HuH-7.5 (cell line): ENCODE measurements at regions not wholly inside any gene's neighbourhood (a gene's known extent, or its start where the extent isn't known, plus 50 kb on each side); places are given as distances from the start of the nearest gene placed in this dataset.
"Not testable (repeated sequence)": the region's sequence is repeated elsewhere in the genome, so short reads cannot be mapped to it uniquely, and the experiment has no call there.

Experiments used
- DNase-seq: peaks from one replicate; pipeline ENCODE4 v3.0.0; 2011; ENCODE audit warnings: low spot score

DNA sequence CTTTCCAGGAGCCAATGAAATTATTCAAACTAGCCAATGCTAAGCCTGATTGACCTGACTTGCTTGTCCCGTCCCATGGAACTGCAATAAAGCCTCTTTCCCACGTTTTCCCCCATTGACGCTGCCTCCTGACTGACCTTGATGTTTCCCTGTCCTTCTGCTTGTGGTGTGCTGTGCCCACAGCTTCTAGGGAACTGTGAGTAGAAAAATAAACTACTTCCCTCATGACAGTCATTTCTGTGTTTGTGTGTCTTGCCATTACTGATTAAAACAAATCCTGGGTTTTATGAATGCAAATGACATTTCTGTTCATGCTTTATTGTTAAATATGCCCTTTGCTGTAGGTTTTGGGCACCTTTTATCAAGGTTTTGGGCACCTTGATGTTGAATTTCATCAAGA is 91.3 kb upstream of the ABI1 start:
- no peak for DNase-seq

DNA sequence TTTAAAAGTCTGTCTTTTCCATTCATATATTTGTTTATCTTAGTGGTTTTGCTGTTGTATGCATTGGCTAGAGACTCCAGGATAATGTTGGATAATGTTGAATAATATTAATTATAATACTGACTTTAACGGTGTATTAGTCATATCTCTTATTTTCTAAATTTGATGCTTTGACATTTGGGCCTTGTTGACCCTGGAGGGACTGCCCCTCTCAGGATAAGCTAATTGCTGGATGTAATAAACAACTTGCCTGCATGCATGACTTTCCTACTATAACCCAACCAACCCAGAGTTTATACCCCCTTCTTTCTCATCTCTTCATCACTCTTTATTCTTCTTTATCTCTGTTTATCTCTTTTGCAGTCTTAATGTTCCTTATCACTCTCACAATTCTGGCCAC is 90.9 kb upstream of the ABI1 start:
- no peak for DNase-seq

DNA sequence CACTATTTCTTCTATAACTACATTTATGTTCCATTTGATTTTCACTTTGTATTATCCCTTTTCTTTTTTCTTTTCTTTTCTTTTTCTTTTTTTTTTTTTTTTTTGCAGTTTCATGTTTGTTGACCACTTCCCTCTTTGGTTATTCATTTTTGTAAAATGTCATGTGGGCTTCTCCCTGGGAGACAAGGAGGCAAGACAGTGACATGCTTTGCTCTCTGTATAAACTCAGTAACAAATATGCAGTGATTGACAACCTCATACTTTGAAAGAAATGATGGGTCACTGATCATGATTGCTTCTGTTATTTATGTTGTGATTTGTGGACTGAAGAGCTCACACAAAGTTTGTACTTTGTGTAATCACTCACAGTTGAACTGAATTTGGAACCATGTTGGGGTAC is 90.2 kb upstream of the ABI1 start:
- no peak for DNase-seq

DNA sequence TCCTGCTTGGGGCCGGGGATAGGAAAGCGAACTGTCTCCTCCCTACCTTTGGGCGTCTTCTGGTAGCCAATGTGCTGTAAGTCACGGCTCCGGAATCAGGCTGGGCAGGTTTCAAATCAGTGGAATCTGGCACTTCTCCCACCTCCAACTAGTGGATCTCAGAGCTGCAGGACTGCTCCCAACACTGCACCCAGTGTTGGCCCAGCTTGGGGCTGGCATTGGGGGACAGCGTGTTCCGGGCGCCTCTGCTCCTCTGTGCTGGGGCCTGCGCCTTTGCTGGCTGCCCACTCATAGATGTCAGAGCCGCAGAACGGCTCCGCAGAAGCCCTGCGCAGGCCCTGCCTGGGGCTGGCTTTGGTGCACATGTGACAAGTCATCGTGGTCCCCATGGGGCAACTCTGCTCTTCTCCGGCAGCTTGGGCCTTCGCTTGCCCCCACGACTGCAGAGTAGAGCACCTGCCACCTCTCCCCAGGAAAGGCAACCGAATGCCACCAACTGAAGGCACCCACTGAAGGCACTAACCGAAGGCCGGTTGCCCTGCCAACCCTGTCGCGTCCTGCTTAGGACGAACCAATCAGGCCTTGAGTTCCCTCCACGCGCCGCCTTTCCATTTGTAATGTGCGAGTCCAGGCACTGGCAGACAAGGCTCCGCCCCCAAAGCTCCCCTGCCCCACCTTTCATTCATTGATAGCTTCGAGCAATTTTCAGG is 85.5 kb upstream of the ABI1 start:
- DNase-seq = no peak

DNA sequence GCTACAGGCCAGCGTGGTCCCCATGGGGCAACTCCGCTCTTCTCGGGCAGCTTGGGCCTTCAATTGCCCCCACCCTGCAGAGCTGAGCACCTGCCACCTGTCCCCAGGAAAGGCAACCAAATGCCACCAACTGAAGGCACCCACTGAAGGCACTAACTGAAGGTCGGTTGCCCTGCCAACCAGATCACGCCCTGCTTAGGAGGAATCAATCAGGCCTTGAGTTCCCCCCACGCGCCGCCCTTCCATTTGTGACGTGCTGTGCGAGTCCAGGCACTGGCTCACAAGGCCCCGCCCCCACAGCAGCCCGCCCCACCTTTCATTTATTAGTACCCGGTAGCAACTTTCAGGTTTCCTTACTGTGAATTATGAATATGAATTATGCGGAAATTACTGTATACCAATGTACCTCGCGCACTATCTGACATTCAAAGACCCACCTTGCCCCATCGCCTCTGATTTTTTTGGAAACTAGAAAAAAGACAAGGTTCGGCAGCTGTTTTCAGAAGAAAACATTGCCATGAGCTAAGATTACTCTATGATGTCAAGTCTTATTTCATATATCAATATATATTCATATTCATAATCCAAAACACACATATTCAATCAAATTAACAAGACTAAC is 83.6 kb upstream of the ABI1 start:
- no peak for DNase-seq

DNA sequence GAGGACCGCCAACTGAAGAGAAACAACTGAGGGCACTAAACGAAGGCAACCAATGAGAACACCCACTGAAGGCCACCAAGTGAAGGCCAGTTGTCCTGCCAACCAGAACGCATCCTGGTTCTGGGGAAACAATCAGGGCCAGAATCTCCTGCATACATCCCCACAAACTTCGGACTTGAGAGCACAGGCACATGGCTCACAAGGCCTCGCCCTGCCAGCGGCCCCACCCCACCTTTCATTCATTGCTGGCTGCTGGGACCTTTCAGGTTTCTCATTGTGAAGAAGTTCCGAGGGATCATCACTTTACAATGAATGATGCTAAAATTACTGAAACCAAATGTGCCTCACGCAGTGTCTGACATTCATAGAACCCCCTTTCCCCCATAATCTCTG is 79.2 kb upstream of the ABI1 start:
- no peak for DNase-seq

DNA sequence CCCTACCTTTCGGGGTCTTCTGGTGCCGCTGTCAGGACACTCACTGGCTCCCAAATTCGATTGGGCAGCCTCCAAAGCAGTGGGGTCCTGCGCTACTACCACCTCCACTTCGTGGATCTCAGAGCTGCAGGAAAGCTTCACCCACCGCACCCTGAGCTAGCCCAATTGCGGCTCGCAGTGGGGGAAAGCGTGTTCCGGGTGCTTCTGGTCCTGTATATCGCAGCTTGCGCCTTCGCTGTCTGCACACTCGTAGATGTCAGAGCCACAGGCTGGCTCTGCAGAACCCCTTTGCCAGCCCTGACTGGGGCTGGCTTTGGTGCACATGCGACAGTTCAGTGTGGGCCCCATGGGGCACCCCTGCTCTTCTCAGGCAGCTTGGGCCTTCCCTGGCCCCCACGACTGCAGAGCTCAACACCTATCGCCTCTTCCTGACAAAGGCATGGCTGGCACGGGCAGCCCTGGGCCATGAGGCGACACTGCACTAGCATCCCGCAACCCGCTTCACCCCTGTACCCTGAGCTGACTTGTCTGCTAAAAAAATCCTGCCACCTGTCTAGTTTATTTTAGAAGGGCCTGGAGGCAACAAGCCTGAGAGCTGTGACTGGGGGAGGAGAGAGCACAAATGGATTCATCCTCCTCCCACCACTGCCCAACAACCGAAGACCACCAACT is 78.7 kb upstream of the ABI1 start:
- DNase-seq = no peak

DNA sequence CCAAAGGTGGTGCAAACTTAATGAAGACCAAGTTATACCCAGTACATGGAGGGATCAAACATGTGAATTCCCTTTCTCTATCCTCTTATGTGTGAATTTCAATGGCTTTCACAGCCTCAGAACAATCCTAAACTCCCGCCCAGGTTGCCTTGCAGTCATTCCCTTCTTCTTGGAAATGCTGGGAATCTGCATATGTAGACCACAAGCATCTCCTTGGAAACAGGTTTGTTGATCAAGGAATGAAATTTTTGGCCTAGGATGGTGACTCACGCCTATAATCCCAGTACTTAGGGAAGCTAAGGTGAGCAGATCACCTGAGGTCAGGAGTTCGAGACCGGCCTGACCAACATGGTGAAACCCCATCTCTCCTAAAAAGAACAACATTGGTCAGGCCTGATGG is 77.8 kb upstream of the ABI1 start:
- DNase-seq = no peak

DNA sequence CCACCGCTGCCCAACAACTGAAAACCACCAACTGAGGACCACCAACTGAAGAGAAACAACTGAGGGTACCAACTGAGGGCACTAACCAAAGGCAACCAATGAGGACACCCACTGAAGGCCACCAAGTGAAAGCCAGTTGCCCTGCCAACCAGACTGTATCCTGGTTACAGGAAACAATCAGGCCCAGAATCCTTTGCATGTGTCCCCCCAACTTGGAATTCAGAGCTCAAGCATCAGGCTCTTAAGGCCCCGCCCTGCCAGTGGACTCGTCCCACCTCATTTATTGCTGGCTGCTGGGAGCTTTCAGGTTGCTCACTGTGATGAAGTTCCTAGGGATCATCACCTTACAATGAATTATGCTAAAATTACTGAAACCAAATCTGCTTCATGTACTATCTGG is 76.6 kb upstream of the ABI1 start:
- DNase-seq = no peak

DNA sequence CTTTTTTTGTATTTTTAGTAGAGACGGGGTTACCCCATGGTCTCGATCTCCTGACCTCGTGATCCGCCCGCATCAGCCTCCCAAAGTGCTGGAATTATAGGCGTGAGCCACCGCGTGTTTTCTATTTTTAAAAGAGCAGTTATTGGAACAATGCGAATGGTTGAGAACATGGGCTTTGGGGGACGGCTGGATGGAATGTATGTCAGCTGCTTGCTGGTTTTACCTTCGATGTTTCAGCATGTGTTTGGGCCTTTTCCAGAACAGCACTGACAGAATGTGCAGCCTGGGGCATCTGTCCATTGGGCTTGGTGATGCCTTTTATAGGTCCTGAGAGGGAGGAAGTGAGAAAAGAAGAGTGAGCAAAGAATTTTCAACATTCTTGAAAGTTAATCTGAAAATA is 73.4 kb upstream of the ABI1 start:
- not testable (repeated sequence) for DNase-seq

DNA sequence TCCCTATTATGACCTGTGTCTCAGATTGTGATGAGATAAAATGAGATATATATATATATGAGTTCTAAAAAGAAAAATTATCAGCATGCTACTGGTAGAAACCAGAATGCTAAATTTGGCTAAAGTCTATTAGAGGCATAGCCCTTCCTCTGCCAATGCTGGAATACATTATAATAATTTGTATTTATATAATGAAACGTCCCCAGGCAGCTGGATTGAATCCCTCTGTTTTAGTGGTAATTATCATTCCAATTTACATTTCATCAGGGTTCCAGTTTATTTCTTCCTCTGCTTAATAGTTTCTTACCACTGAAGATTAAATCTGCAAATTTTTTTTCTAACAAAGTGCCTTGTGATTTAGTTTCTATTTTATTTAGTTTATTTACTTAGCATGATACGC is 71.8 kb upstream of the ABI1 start:
- no peak for DNase-seq

DNA sequence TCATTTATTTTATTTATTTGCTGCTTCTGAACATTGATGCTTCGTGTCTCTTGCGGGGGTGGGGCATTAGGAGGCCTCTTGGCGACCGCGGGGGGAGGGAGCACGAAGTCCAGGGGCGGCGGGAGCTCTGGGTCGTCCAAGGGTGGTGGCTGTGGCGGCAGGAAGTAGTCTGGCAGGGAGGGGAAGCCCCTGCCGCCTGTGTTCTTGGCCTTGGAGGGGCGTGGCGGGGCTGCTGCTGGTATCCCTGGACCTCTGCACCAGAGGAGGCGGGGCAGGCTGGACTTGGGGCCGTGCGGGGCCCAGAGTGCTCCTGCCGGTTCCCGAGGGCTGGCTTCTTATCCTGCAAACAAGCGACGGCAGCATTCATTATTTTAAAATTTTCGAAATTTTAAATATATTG is 70.5 kb upstream of the ABI1 start:
- peak; percentile 31 for DNase-seq

DNA sequence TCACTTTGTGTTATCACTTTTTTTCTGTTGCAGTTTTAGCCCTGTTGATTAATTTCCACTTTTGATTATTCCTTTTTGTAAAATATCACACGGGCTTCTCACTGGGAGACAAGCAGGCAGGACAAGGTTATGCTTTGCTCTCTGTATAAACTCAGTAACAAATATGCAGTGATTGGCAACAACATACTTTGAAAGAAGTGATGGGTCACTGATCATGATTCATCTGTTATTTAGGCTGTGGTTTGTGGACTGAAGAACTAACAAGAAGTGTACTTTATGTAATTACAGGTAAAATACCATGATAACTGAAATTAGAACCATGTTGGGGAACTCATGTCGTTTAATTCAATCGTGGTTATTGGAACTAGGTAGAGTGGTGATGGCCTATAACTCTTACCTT is 62.1 kb upstream of the ABI1 start:
- not testable (repeated sequence) for DNase-seq

DNA sequence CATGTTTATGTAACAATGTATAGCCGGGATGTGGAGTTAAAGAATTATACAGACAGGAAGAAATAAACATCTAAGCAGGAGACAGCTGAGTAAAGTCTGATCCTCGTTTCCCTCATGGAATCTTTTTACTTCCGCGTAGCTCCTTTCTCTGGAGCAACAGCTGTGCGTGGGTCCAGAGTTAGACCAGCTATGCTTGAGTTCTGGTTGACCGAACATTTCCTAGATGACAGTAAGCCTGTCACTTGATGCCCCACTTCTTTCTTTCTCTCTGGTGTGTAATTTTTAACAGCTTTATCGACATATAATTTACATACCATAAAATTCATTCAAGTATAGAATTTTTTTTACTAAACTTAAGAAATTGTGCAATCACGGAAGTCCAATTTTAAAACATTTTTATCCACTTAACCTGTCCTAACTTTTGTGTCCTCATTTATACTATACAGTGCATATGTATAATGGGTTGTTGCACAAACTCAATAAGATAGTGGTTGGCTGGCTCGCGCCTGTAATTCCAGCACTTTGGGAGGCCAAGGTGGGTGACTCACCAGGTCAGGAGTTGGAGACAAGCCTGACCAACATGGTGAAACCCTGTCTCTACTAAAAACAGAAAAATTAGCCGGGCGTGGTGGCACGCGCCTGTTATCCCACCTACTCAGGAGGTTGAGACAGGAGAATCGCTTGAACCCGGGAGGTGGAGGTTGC is 58.5 kb upstream of the ABI1 start:
- not testable (repeated sequence) for DNase-seq

DNA sequence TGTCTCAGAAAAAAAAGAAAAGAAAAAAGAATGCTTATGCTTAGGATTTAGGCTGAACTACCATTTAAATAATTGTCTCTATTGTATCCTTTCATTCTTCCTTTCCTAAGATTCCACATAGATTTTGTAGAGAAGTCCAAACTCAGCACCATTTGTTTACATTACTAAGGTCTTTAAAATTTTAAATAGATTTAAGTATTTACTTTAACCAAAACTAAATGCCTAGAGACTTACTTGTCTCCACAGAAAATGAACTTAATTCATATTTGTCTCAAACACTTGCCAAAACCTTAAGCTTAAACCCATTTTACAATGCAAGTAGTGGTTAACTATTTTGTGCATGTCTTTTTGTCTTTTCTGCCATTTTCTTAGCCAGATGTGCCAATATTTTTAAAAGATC is 54.1 kb upstream of the ABI1 start:
- no peak for DNase-seq

DNA sequence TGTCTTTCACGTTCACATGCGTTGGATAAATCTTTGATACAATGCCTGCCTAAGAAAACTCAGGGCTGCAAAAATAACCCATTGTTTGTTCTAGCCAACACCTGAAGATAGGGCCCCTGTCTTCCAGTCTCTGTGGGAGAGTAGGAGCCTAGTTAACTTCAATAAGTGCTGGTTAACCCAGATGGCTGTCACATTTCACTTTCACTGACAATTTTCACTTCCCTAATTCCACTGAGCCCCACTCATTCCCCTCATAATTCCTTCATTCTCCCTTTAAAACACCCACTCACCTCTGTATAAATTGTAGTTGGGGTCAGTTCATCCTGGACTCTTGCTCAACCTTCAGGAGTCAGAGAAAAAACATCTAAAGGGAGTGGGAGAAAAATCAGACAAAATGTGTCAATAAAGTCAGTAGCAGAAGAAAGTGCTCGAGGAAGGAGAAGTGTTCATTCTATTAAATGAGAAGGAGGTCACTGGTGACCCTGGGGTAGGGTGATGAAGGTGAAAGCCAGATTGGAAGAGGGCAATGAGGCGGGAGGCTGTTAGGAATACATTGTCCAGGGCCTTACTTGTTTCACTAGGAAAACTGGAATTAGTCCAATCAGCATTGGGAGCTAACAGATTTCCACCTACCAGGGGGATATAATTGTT is 51.2 kb upstream of the ABI1 start:
- no peak for DNase-seq
